Esophagus muscularis mucosa (tissue), 4 donors: ENCODE measurements at regions not wholly inside any gene's neighbourhood (a gene's known extent, or its start where the extent isn't known, plus 50 kb on each side); places are given as distances from the start of the nearest gene placed in this dataset.

Experiments used
- EP300 ChIP-seq: sonication (generic); formaldehyde crosslinking; IDR thresholded peaks from one replicate; pipeline ENCODE4 v1.6.1; 2017; ENCODE audit warnings: antibody characterized with exemption
- POLR2A ChIP-seq: fragments of 450-650 bp; IDR thresholded peaks from one replicate; pipeline ENCODE4 v1.6.1; 2017; ENCODE audit warnings: antibody characterized with exemption, moderate library complexity, mild to moderate bottlenecking, low read depth
- POLR2AphosphoS5 ChIP-seq, 2 donors: sonication (generic); formaldehyde crosslinking; IDR thresholded peaks; one replicate each; pipeline ENCODE4 v1.6.1; 2017; ENCODE audit warnings: antibody characterized with exemption in 2 of 2
- TF ChIP-seq, protein P1 (sequence below), 3 experiments: fragments of 200-600 bp in 2 of 3; fragments of 450-650 bp in 1 of 3; sonication (generic) in 2 of 3; IDR thresholded peaks; one replicate each; pipeline ENCODE4 v1.5.1; 2017 to 2019; ENCODE audit warnings: antibody characterized with exemption in 3 of 3, mild to moderate bottlenecking in 2 of 3, moderate library complexity in 1 of 3

DNA sequence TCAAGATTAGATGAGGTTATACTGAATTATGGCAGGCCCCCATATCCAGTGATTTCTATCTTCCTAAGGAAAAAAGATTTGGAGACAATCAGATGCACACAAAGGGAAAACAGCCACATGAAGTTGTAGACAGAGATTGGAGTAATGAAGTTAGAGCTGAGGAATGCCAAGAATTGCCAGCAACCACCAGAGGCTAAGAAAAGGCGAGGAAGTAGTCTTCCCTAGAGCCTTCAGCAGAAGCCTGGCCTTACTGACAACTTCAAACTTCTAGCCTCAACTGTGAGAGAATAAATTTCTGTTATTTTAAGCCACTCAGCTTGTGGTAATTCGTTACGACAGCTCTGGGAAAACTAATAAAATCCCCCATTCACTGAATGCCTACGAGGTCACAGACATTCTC, 473.9 kb downstream of the COL12A1 start:
- TF ChIP-seq EP300 (no peak), POLR2A (no peak), POLR2AphosphoS5 (IDR thresholded peaks at IDR 0.05) (no peak)
- TF ChIP-seq, protein P1, sequence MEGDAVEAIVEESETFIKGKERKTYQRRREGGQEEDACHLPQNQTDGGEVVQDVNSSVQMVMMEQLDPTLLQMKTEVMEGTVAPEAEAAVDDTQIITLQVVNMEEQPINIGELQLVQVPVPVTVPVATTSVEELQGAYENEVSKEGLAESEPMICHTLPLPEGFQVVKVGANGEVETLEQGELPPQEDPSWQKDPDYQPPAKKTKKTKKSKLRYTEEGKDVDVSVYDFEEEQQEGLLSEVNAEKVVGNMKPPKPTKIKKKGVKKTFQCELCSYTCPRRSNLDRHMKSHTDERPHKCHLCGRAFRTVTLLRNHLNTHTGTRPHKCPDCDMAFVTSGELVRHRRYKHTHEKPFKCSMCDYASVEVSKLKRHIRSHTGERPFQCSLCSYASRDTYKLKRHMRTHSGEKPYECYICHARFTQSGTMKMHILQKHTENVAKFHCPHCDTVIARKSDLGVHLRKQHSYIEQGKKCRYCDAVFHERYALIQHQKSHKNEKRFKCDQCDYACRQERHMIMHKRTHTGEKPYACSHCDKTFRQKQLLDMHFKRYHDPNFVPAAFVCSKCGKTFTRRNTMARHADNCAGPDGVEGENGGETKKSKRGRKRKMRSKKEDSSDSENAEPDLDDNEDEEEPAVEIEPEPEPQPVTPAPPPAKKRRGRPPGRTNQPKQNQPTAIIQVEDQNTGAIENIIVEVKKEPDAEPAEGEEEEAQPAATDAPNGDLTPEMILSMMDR (IDR thresholded peaks at IDR 0.05) = no peak
